Ammon's horn (tissue), 1 donor: ENCODE measurements at regions not wholly inside any gene's neighbourhood (a gene's known extent, or its start where the extent isn't known, plus 50 kb on each side); places are given as distances from the start of the nearest gene placed in this dataset.
A peak's percentile ranks its signal among the peaks of the same experiment; 100 is the strongest.

Experiments used
- DNase-seq: peaks from one replicate; pipeline ENCODE4 v3.0.0-alpha.2; 2016; ENCODE audit warnings: low spot score

DNA sequence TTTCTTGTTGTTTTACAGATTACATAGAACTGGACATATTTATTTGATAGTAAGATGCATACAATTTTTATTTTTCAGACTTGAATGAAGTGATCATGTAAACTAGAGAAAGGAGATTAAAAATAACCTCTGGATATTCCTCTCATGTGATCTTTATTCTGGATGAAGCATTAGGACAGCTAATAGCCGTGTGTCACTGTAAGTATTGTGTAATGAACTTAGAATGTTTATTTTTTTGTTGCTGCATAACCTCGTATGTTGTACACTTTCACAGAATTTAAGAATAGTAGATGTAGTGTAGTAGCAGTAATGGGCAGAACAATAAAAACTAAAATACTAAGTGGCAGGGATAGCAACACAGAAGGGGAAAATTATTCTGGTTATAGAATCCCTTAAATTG, 2094.5 kb upstream of the TENM3 start:
- DNase-seq, result no peak

GRCh38 chr4:180150818-180151217, 2092.4 kb upstream of the TENM3 start:
- no peak for DNase-seq

DNA sequence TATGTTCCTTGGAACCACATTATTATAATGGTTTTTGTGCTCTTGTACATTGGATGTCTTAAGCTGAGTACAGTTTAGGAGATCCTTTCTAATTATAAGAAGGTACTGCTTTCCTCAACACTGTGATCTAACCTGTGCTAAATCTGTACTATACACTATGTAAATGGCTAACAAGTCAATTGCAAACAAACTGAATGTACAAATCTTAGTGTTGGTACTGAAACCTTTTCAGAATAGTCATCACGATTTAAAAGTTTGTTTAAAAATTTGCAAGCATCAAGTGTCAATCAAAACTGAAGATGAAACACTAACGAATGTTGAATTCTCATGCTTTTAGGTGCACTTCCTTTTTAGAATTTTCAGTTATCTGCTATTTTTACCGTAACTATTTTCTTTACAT, 2090.4 kb upstream of the TENM3 start:
- no peak for DNase-seq

- DNase-seq, result no peak
Measured at GRCh38 chr4:180153587-180153986, 2089.6 kb upstream of the TENM3 start.

DNA sequence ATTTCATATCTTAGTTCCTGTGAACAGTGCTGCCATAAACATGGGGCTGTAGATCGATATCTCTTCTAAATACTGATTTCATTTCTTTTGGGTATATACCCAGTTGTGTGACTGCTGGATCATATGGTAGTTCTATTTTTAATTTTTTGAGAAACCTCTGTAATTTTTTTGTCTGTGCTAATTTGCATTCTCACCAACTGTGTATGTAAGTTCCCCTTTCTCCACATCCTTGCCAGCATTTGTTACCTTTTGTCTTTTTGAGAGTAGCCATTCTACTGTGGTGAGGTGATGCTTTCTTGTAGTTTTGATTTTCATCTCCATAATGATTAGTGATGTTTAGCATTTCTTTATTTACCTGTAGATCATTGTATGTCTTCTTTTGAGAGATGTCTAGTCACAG, 2086.5 kb upstream of the TENM3 start:
- DNase-seq, result no peak

- no peak for DNase-seq
Measured at GRCh38 chr4:180160195-180160983, 2082.8 kb upstream of the TENM3 start.

DNA sequence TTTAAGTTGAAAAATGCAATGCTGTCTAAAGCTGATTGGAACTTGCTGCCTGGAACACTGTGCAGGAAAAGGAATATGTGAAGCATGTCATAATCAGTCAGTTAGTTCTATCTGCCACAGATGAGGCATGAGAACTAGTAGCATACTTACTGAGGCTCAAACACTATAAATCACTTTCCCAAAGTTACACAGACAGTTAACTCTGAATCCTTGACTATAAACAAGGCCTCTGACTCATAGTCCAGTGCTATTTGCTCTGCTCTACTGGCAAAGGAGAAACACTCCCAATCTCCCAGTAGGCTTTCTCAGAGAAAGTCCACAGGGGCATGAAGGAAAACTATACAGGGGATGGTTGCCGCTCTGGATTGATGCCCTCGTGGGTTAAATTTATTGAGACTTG, 2078.4 kb upstream of the TENM3 start:
- no peak for DNase-seq

DNA sequence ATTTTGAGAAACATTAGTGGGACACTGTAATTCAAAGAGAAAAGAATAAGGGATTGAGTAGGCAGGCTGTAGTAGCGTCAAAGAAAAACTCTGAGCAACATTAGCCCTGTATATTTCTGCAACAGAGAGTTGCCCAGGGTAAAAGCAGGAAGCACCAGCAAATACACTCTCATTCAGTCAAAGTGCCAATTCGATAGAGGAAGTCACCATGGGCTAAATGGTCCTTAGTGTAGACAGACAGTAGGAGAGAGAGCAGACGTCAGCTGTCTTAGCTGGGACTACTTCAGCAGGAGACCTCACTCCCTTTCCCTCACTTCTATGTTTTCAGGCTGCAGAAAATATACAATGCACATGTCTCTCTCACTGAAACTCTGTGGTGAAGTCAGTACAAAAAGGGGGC, 2073.8 kb upstream of the TENM3 start:
- DNase-seq, result no peak

DNA sequence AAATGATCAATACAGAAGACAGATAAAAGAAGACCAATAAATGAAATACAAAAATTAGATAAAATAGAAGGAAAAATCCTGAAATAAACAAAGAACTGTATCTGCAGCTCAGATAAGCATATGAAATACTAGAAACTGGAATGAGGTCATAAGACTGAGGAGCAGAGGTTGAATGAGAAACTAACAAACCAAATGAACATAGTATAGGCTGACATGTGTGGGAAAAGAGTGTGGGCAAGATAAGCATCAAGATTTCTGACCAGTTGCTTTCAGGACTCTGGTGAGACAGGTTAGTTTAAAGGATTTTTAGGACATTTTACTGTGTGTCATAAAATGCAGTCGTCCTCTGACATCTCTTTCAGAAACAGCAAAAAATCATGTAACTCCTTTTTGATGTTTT, 2073.2 kb upstream of the TENM3 start:
- no peak for DNase-seq

DNA sequence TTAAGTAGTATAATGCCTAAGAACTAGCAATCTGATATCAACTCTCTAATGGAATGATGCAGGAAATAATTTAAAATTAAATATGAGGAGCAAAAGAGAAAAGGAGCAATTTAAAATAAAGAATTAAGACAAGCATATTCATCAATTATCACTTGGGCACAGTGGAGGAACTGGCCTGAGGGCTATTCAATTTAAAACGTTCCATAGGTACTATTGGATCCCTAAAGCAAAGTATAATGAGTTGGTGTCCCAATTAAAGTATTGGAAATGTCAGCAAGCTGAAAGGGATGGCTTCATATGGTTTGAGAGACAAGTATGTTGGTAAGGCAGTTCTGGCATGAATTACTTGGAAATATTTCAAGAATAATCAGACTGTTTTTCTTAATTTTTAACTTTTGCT, 2064.1 kb upstream of the TENM3 start:
- DNase-seq, result no peak

GRCh38 chr4:180189666-180190065, 2053.5 kb upstream of the TENM3 start:
- peak; percentile 7 for DNase-seq

DNA sequence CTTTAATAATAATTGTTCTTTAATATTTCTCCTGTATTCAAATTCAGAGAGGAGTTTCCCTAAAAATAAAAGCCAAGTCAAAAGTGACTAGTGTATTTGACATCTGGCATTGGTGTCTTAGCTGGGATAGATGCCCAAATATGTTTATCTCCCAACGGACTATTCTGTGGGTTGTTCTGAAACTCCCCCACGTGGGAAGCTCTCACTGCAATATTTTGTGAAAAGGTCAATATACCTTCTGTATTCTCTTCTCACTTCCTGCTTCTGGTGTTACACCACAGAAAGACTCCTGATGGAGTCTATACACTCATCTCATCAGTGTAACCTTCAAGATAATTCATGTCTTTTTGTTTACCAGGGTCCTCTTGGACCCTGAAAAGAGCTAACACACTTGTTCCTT, 2052.8 kb upstream of the TENM3 start:
- no peak for DNase-seq

GRCh38 chr4:180197471-180197870, 2045.7 kb upstream of the TENM3 start:
- DNase-seq, result no peak

DNA sequence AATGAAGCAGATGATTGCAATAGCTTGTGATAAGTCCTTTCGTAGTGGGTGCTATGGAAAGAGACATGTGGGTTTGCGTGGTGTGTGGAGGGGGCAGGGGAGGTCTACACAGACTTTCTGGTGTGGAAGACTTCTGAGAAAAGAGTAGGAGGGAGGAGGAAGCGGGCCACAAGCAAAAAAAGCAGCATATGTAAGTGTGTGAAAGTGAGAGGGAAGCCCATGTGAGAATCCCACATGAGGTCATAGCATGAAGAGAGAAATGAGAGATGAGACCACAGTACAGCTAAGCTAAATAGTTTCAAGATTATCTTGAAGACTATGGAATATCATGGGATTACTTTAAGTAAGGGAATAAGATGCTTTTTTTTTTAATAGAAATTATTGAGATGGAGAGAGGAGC, 2039.9 kb upstream of the TENM3 start:
- no peak for DNase-seq

- no peak for DNase-seq
Measured at GRCh38 chr4:180205276-180205675, 2037.9 kb upstream of the TENM3 start.

GRCh38 chr4:180207921-180208320, 2035.3 kb upstream of the TENM3 start:
- no peak for DNase-seq

- no peak for DNase-seq
Measured at GRCh38 chr4:180217070-180217469, 2026.1 kb upstream of the TENM3 start.

- no peak for DNase-seq
Measured at GRCh38 chr4:180219080-180219479, 2024.1 kb upstream of the TENM3 start.

DNA sequence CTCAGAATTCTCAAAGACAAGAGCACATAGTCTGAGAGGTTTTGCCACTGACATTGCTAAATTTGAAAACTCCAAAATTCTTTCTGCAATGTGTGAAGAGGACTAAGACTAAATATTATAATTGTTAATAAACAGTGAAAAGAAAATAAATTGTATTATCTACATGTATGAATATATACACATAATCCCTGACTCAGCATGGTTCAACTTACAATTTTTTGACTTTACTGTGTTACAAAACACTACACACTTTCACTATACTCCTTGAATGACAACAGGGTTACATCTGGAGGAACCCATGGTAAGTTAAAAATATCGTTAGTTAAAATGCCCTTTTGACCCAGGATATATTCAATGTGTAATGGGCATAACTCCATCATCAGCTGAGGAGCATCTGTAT, 2017.2 kb upstream of the TENM3 start:
- no peak for DNase-seq

DNA sequence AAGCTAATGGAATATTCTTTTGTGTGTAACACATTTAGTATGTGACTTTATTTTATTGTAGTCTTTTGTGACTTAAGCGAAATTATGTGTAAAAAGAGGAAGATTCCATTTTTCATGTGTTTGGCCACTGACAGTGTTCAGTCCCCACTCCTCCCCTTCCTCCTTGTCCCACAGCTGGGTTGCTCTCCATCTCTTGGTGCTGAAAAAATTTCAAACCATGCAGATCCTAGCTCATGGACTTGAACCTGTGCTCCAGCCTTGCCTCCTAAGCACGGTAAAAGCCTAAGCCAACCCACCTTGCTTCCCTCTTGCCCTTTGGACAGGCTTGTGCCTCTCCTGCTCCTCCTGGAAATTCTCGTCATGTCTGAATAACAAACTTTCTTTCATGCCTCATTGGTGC, 2008.5 kb upstream of the TENM3 start:
- DNase-seq, result no peak

DNA sequence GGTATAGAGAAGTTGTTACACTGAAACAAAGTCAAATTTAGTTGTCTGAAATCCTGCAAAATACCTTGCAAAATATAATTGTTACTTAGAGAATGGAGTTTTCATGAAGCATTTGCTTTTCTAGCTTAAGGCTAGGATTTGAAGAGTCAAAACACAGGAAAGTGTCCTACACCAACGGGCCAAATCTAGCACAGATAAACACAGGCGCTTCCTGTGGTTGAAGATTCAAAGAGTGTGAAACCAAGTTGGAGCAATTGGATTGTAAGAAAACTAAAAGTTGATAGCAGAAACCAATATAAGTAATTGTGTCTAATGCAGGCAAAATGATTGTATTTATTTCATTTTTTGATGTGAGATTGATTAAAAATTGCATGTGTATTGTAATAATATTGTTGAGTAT, 2002.5 kb upstream of the TENM3 start:
- no peak for DNase-seq

GRCh38 chr4:180253419-180253818, 1989.8 kb upstream of the TENM3 start:
- DNase-seq, result no peak

DNA sequence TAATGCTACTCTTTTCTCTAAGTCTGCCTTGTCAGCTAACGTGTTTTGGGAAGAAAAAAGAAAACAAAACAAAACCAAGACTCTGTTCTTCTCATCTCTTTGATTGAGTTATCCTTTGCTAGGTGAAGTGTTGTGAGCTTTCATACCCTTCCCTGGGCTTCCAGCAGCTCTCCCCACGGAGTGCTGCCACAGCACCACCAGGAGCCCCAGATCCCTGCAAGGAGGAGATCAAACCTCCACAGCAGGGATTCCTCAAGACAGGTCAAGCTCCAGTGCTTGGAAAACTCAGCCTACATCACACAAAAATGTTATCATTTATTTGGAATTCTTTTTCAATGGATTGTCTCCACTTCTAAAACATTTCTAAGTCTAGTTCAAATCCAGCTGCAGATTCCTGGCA, 1981.9 kb upstream of the TENM3 start:
- DNase-seq, result no peak

- DNase-seq, result no peak
Measured at GRCh38 chr4:180280076-180280475, 1963.1 kb upstream of the TENM3 start.
